Dendritic cell treated with granulocyte-macrophage colony-stimulating factor and Interleukin-4, amounts not matched to agents 40 ng/mL and 50 ng/mL, for 4 days (primary cell): ENCODE measurements at regions not wholly inside any gene's neighbourhood (a gene's known extent, or its start where the extent isn't known, plus 50 kb on each side); places are given as distances from the start of the nearest gene placed in this dataset.
"Not testable (repeated sequence)": the region's sequence is repeated elsewhere in the genome, so short reads cannot be mapped to it uniquely, and the experiment has no call there.

Experiments
- H3K27ac Mint-ChIP-seq: one replicate; pipeline ENCODE4 v1.8.0; 2022; ENCODE audit warnings: mild to moderate bottlenecking, mixed read lengths
- H3K27me3 Mint-ChIP-seq: one replicate; pipeline ENCODE4 v1.8.0; 2022; ENCODE audit warnings: mild to moderate bottlenecking, mixed read lengths
- H3K36me3 Mint-ChIP-seq: one replicate; pipeline ENCODE4 v1.8.0; 2022; ENCODE audit warnings: low read depth, mixed read lengths
- H3K4me1 Mint-ChIP-seq: one replicate; pipeline ENCODE4 v1.8.0; 2022; ENCODE audit warnings: low read depth, mixed read lengths
- H3K4me3 Mint-ChIP-seq: one replicate; pipeline ENCODE4 v1.8.0; 2022; ENCODE audit warnings: mild to moderate bottlenecking, moderate library complexity, mixed read lengths
- H3K9me3 Mint-ChIP-seq: one replicate; pipeline ENCODE4 v1.8.0; 2022; ENCODE audit warnings: mixed read lengths
- intact Hi-C: fragments of 100-400 bp; cut with micrococcal nuclease; formaldehyde crosslinking; loops from one replicate; pipeline ENCODE4 v1.15.0; 2022

DNA sequence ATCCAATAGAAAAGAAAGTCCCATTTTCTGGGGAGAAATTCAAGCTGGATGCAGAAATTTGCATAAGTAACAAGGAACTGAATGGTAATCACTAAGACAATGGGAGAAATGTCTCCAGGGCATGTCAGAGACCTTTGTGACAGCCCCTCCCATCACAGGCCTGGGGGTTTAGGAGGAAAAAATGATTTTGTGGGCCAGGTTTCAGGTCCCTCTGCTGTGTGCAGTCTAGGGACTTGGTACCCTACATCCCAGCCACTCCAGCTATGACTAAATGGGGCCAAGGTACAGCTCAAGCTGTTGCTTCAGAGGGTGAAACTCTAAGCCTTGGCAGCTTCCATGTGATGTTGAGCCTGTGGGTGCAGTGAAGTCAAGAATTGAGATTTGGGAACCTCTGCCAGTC is 695.5 kb upstream of the MIR17HG start:
- H3K9me3 Mint-ChIP-seq = peaks cover 26% of the 10 kb centered on the region
- H3K27me3 Mint-ChIP-seq = no peaks in the 10 kb centered on the region
- intact Hi-C loops = no loop called here
- H3K36me3 Mint-ChIP-seq = no peaks in the 10 kb centered on the region
- no peaks in the 10 kb centered on the region for H3K4me1 Mint-ChIP-seq
- H3K27ac Mint-ChIP-seq = no peak overlapping the region
- no peak overlapping the region for H3K4me3 Mint-ChIP-seq

GRCh38 chr13:90654970-90655369 is 692.5 kb upstream of the MIR17HG start:
- Mint-ChIP-seq H3K27me3 (no peaks in the 10 kb centered on the region), H3K36me3 (no peaks in the 10 kb centered on the region), H3K9me3 (peaks cover 26% of the 10 kb centered on the region), H3K4me1 (no peaks in the 10 kb centered on the region), H3K4me3 (no peak overlapping the region), H3K27ac (no peak overlapping the region)
- intact Hi-C loops = no loop called here

DNA sequence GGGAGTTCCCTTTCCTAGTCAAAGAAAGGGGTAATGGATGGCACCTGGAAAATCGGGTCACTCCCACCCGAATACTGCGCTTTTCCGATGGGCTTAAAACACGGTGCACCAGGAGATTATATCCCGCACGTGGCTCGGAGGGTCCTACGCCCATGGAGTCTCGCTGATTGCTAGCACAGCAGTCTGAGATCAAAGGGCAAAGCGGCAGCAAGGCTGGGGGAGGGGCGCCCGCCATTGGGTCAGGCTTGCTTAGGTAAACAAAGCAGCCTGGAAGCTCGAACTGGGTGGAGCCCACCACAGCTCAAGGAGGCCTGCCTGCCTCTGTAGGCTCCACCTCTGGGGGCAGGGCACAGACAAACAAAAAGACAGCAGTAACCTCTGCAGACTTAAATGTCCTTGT is 683.3 kb upstream of the MIR17HG start:
- intact Hi-C loops, H3K36me3 Mint-ChIP-seq, H3K4me3 Mint-ChIP-seq, H3K4me1 Mint-ChIP-seq, H3K27me3 Mint-ChIP-seq, H3K27ac Mint-ChIP-seq: not testable (repeated sequence)
- H3K9me3 Mint-ChIP-seq = peaks cover 28% of the 10 kb centered on the region

- Mint-ChIP-seq H3K4me1 (no peaks in the 10 kb centered on the region), H3K27me3 (no peaks in the 10 kb centered on the region), H3K9me3 (no peaks in the 10 kb centered on the region), H3K4me3 (no peak overlapping the region), H3K27ac (no peak overlapping the region), H3K36me3 (no peaks in the 10 kb centered on the region)
- intact Hi-C loops = no loop called here
These were observed 673.7 kb upstream of the MIR17HG start for GRCh38 chr13:90673746-90674145.

GRCh38 chr13:90675129-90675528 is 672.4 kb upstream of the MIR17HG start:
- H3K36me3 Mint-ChIP-seq = no peaks in the 10 kb centered on the region
- no peak overlapping the region for H3K27ac Mint-ChIP-seq
- H3K9me3 Mint-ChIP-seq = no peaks in the 10 kb centered on the region
- intact Hi-C loops = no loop called here
- H3K4me1 Mint-ChIP-seq = no peaks in the 10 kb centered on the region
- H3K4me3 Mint-ChIP-seq = no peak overlapping the region
- no peaks in the 10 kb centered on the region for H3K27me3 Mint-ChIP-seq

DNA sequence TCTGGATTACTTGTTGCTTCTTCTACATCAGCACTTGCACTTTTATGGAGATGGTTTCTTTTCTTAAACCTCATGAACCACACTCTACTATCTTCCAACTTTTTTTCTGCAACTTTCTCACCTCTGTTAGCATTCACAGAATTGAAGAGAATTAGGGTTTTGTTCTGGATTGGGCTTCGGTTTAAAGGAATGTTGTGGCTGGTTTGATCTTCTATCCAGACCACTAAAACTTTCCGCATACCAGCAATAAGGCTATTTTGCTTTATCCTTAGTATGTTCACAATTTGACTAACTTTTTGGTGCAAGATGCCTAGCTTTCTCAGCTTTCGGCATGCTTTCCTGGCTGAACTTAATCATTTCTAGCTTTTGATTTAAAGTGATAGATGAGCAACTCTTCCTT is 666.7 kb upstream of the MIR17HG start:
- no peak overlapping the region for H3K27ac Mint-ChIP-seq
- H3K4me3 Mint-ChIP-seq = no peak overlapping the region
- no peaks in the 10 kb centered on the region for H3K27me3 Mint-ChIP-seq
- H3K9me3 Mint-ChIP-seq = peaks cover 9% of the 10 kb centered on the region
- intact Hi-C loops = no loop called here
- H3K4me1 Mint-ChIP-seq = no peaks in the 10 kb centered on the region
- no peaks in the 10 kb centered on the region for H3K36me3 Mint-ChIP-seq

DNA sequence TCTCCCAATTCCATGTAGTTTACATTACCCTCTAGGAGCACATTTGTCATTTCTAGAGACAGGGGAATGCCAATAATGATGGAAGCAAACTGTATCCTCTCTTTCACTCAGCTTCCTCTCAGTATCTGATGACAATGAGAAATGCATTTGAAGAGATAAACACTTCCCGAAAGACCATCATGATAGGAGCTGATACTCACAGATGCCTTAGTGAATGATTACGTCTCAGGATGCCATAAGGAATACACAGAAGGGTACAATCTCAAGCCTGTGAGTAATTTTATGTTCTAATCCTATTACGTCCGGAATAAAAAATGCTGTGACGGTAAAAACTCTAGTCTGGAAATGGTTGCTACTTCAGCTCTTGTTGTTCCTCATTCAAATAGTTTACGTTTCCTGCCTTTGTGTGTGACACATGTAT is 663.8 kb upstream of the MIR17HG start:
- no peaks in the 10 kb centered on the region for H3K4me1 Mint-ChIP-seq
- no peak overlapping the region for H3K4me3 Mint-ChIP-seq
- no peaks in the 10 kb centered on the region for H3K27me3 Mint-ChIP-seq
- intact Hi-C loops = no loop called here
- H3K27ac Mint-ChIP-seq = no peak overlapping the region
- no peaks in the 10 kb centered on the region for H3K36me3 Mint-ChIP-seq
- H3K9me3 Mint-ChIP-seq = peaks cover 9% of the 10 kb centered on the region

GRCh38 chr13:90686442-90686841 is 661.0 kb upstream of the MIR17HG start:
- Mint-ChIP-seq H3K4me1 (no peaks in the 10 kb centered on the region), H3K27ac (no peak overlapping the region), H3K36me3 (no peaks in the 10 kb centered on the region), H3K9me3 (peaks cover 9% of the 10 kb centered on the region), H3K4me3 (no peak overlapping the region), H3K27me3 (no peaks in the 10 kb centered on the region)
- intact Hi-C loops = no loop called here

- Mint-ChIP-seq H3K27me3 (no peaks in the 10 kb centered on the region), H3K27ac (no peak overlapping the region), H3K9me3 (no peaks in the 10 kb centered on the region), H3K4me1 (no peaks in the 10 kb centered on the region), H3K36me3 (no peaks in the 10 kb centered on the region), H3K4me3 (no peak overlapping the region)
- intact Hi-C loops = no loop called here
These were observed 658.4 kb upstream of the MIR17HG start for GRCh38 chr13:90689111-90689510.

- Mint-ChIP-seq H3K4me3 (no peak overlapping the region), H3K27ac (no peak overlapping the region), H3K36me3 (no peaks in the 10 kb centered on the region), H3K9me3 (no peaks in the 10 kb centered on the region), H3K4me1 (no peaks in the 10 kb centered on the region), H3K27me3 (no peaks in the 10 kb centered on the region)
- intact Hi-C loops = no loop called here
These were observed 656.9 kb upstream of the MIR17HG start for GRCh38 chr13:90690458-90691080.

DNA sequence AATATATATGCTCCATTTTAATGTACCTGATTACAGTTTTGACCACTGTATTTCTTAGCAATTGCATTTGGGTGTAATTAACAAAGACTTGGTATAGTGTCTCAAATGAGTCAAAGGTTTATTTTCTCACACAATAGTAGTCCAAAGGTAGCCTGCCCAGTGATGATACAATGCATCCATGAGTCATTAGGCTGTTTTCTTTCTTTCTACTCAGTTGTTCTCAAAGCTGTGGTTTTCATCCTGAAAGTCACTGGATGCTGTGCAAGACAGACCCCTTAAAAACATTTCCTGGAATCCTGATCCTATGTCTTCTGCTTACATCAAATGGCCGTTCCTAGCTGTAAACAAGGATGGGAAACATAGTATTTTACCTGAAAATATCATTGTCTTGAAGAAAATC is 651.2 kb upstream of the MIR17HG start:
- no peaks in the 10 kb centered on the region for H3K36me3 Mint-ChIP-seq
- intact Hi-C loops = no loop called here
- H3K4me3 Mint-ChIP-seq = no peak overlapping the region
- H3K9me3 Mint-ChIP-seq = no peaks in the 10 kb centered on the region
- H3K27me3 Mint-ChIP-seq = no peaks in the 10 kb centered on the region
- H3K4me1 Mint-ChIP-seq = no peaks in the 10 kb centered on the region
- H3K27ac Mint-ChIP-seq = no peak overlapping the region

- Mint-ChIP-seq H3K4me1 (no peaks in the 10 kb centered on the region), H3K4me3 (no peak overlapping the region), H3K27ac (no peak overlapping the region), H3K9me3 (no peaks in the 10 kb centered on the region), H3K27me3 (no peaks in the 10 kb centered on the region), H3K36me3 (no peaks in the 10 kb centered on the region)
- intact Hi-C loops = no loop called here
These were observed 650.8 kb upstream of the MIR17HG start for GRCh38 chr13:90696656-90697055.

DNA sequence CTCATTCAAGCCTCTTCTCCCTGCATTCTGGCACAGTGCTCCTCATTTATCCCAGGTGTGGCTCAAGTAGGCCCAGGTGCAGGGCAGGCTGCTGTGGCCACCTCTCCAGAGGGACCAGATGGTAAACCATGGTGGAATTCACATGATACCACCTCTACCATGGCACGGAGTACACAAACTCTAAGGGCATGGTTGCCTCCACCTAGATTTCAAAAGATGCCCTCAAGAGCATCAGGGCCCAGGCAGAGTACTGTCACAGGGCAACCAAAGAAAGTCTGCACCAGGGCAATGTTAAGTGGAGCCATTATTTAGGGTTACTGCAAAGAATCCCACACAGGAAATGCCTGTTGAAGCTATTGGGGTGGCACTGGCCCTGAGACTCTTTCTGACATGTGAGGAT is 647.1 kb upstream of the MIR17HG start:
- Mint-ChIP-seq H3K9me3 (no peaks in the 10 kb centered on the region), H3K4me3 (no peak overlapping the region), H3K4me1 (no peaks in the 10 kb centered on the region), H3K27ac (no peak overlapping the region), H3K27me3 (no peaks in the 10 kb centered on the region), H3K36me3 (no peaks in the 10 kb centered on the region)
- intact Hi-C loops = no loop called here

DNA sequence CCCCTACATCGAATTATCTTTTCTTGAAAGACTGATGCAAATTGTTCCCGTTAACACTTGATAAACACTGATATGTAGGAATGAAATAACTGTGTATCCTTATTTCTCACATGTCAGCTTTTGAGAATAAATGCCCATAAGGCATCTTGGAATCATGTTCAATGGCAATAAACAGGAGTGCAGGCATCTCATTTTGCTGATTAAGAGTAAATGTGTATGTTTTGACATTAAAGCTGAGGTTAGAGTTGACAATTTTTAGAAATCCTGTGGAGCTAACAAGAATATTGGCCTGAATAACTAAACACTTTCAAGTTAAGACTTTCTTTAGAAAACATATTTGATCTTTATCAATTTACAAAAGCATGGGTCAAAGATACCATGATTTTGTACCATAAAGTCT is 646.2 kb upstream of the MIR17HG start:
- no peaks in the 10 kb centered on the region for H3K27me3 Mint-ChIP-seq
- intact Hi-C loops = no loop called here
- no peaks in the 10 kb centered on the region for H3K36me3 Mint-ChIP-seq

GRCh38 chr13:90702050-90702449 is 645.4 kb upstream of the MIR17HG start:
- Mint-ChIP-seq H3K4me1 (no peaks in the 10 kb centered on the region), H3K4me3 (no peak overlapping the region), H3K36me3 (no peaks in the 10 kb centered on the region), H3K27me3 (no peaks in the 10 kb centered on the region), H3K27ac (no peak overlapping the region), H3K9me3 (no peaks in the 10 kb centered on the region)
- intact Hi-C loops = no loop called here

More for the DNA sequence above, 646.2 kb upstream of the MIR17HG start:
- Mint-ChIP-seq H3K27ac (no peak overlapping the region), H3K4me1 (no peaks in the 10 kb centered on the region), H3K4me3 (no peak overlapping the region), H3K9me3 (no peaks in the 10 kb centered on the region)
